K562 (cell line): ENCODE measurements at regions not wholly inside any gene's neighbourhood (a gene's known extent, or its start where the extent isn't known, plus 50 kb on each side); places are given as distances from the start of the nearest gene placed in this dataset.
A peak's percentile ranks its signal among the peaks of the same experiment; 100 is the strongest.

Experiments
- ATF1 ChIP-seq, 2 experiments: fragments of 450-650 bp in 1 of 2; IDR thresholded peaks; 2 replicates each; pipeline ENCODE4 v1.6.1; 2016; ENCODE audit warnings: missing compliant biosample characterization in 1 of 2, missing genetic modification characterization in 1 of 2
- ATF7 ChIP-seq: fragments of 450-650 bp; IDR thresholded peaks from 2 replicates; pipeline ENCODE4 v1.7.1; 2014; ENCODE audit warnings: mild to moderate bottlenecking, moderate library complexity
- JUND ChIP-seq, 2 experiments: IDR thresholded peaks; 2 replicates in 1 of 2; 3 replicates in 1 of 2; pipeline ENCODE4 v1.6.1; 2011; ENCODE audit warnings: borderline replicate concordance in 2 of 2, low read depth in 2 of 2, low read length in 2 of 2, improper control_type of control experiment in 1 of 2, missing biosample characterization in 1 of 2, missing genetic modification characterization in 1 of 2, missing genetic modification reagents in 1 of 2
- PHF8 ChIP-seq: fragments of 200-600 bp; sonication (generic); IDR thresholded peaks from 2 replicates; pipeline ENCODE4 v1.6.1; 2012; ENCODE audit warnings: mixed run types, mild to moderate bottlenecking, inconsistent platforms, low read length, moderate library complexity, borderline replicate concordance
- RBBP5 ChIP-seq: fragments of 200-600 bp; sonication (generic); IDR thresholded peaks from 2 replicates; pipeline ENCODE4 v1.6.1; 2012; ENCODE audit warnings: borderline replicate concordance, mild to moderate bottlenecking, low read length, control low read depth, inconsistent platforms; ENCODE audit not compliant: insufficient read depth, poor library complexity, severe bottlenecking
- STAG1 ChIP-seq: sonication (generic); formaldehyde crosslinking; IDR thresholded peaks from 2 replicates; pipeline ENCODE4 v1.5.0; 2020; ENCODE audit warnings: missing genetic modification reagents, borderline replicate concordance
- ZNF121 ChIP-seq: sonication (generic); formaldehyde crosslinking; conservative IDR thresholded peaks from 2 replicates; pipeline ENCODE4 v1.8.0; 2022; ENCODE audit warnings: missing genetic modification reagents
- ZNF263 ChIP-seq: sonication (generic); formaldehyde crosslinking; IDR thresholded peaks from 2 replicates; pipeline ENCODE4 v1.8.0; 2022; ENCODE audit warnings: mild to moderate bottlenecking, missing genetic modification reagents, borderline replicate concordance
- ZNF3 ChIP-seq: fragments of 250-450 bp; sonication (Bioruptor Pico); IDR thresholded peaks from 2 replicates; pipeline ENCODE4 v1.5.0; 2021; ENCODE audit warnings: mild to moderate bottlenecking, moderate library complexity
- TF ChIP-seq, protein P1 (sequence below), 2 experiments: fragments of 450-650 bp; formaldehyde crosslinking in 1 of 2; IDR thresholded peaks; 2 replicates each; pipeline versions ENCODE4 v1.4.0 to v1.6.1; 2014 to 2020; ENCODE audit warnings: mild to moderate bottlenecking in 2 of 2, borderline replicate concordance in 1 of 2, low read depth in 1 of 2
- TF ChIP-seq, protein P2 (sequence below): sonication (generic); formaldehyde crosslinking; IDR thresholded peaks from 2 replicates; pipeline ENCODE4 v1.8.0; 2022; ENCODE audit warnings: missing genetic modification reagents, mild to moderate bottlenecking, moderate library complexity, borderline replicate concordance
- TF ChIP-seq, protein P3 (sequence below): sonication (generic); formaldehyde crosslinking; IDR thresholded peaks from 2 replicates; pipeline ENCODE4 v1.8.0; 2023; ENCODE audit warnings: mild to moderate bottlenecking, missing genetic modification reagents

DNA sequence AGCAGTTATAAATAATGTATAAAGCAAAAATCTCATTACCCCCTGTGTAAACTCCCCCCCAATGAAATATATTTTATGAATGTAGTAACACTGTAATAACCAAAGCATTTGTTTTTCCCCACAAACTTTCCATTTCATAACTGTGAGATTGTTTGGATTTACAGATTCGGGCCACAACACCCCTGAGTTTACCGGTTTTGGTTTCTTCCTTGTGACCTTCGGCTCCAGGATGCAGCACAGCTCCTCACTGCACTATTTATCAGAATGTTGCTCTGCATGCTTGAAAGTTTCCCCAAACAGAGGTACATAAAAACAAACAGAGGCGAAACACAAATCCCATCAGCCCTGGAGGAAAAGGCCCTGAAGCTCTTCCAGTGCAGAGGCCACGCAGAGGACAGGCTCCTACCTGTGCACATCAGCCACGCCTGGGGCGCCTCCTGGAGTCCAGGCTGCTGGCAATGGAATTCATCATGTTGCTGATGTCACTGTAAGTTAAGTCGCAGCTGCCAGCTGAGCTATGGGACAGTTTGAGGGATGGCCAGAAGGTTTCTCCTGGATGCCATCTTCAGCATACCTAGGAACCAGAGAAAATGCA, 122.0 kb downstream of the LMO4 start (continued):
- no peak for TF ChIP-seq RBBP5
- no peak for TF ChIP-seq ATF7
- TF ChIP-seq, protein P1, sequence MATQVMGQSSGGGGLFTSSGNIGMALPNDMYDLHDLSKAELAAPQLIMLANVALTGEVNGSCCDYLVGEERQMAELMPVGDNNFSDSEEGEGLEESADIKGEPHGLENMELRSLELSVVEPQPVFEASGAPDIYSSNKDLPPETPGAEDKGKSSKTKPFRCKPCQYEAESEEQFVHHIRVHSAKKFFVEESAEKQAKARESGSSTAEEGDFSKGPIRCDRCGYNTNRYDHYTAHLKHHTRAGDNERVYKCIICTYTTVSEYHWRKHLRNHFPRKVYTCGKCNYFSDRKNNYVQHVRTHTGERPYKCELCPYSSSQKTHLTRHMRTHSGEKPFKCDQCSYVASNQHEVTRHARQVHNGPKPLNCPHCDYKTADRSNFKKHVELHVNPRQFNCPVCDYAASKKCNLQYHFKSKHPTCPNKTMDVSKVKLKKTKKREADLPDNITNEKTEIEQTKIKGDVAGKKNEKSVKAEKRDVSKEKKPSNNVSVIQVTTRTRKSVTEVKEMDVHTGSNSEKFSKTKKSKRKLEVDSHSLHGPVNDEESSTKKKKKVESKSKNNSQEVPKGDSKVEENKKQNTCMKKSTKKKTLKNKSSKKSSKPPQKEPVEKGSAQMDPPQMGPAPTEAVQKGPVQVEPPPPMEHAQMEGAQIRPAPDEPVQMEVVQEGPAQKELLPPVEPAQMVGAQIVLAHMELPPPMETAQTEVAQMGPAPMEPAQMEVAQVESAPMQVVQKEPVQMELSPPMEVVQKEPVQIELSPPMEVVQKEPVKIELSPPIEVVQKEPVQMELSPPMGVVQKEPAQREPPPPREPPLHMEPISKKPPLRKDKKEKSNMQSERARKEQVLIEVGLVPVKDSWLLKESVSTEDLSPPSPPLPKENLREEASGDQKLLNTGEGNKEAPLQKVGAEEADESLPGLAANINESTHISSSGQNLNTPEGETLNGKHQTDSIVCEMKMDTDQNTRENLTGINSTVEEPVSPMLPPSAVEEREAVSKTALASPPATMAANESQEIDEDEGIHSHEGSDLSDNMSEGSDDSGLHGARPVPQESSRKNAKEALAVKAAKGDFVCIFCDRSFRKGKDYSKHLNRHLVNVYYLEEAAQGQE (IDR thresholded peaks at IDR 0.05; ENCODE audit: borderline replicate concordance): peak; percentile 85; the same call in 1 of the 2 replicates
- TF ChIP-seq, protein P1 (CRISPR knock-in tag; IDR thresholded peaks at IDR 0.05; ENCODE audit: low read depth): no peak
- TF ChIP-seq ZNF121 (CRISPR knock-in tag): no peak
- no peak for TF ChIP-seq PHF8
- TF ChIP-seq JUND (IDR thresholded peaks at IDR 0.05; ENCODE audit: borderline replicate concordance, low read depth, low read length): peak; percentile 35
- no peak; the same call in 2 of the 3 replicates for TF ChIP-seq JUND (tag; IDR thresholded peaks at IDR 0.05; ENCODE audit: borderline replicate concordance, low read depth, low read length)
- no peak for TF ChIP-seq ZNF3 (CRISPR knock-in tag)
- peak; percentile 42; the same call in 1 of the 2 replicates for TF ChIP-seq STAG1 (CRISPR knock-in tag)
- peak; percentile 18; the same call in 1 of the 2 replicates for TF ChIP-seq ZNF263
- TF ChIP-seq ATF1 (CRISPR knock-in tag; IDR thresholded peaks at IDR 0.05): no peak
- 0 out of 2 replicates have a peak, but pooled peaks have one; percentile 33 for TF ChIP-seq ATF1 (tag; IDR thresholded peaks at IDR 0.05)
- TF ChIP-seq, protein P2, sequence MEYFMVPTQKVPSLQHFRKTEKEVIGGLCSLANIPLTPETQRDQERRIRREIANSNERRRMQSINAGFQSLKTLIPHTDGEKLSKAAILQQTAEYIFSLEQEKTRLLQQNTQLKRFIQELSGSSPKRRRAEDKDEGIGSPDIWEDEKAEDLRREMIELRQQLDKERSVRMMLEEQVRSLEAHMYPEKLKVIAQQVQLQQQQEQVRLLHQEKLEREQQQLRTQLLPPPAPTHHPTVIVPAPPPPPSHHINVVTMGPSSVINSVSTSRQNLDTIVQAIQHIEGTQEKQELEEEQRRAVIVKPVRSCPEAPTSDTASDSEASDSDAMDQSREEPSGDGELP: peak; percentile 41; the same call in 1 of the 2 replicates
- TF ChIP-seq, protein P3, sequence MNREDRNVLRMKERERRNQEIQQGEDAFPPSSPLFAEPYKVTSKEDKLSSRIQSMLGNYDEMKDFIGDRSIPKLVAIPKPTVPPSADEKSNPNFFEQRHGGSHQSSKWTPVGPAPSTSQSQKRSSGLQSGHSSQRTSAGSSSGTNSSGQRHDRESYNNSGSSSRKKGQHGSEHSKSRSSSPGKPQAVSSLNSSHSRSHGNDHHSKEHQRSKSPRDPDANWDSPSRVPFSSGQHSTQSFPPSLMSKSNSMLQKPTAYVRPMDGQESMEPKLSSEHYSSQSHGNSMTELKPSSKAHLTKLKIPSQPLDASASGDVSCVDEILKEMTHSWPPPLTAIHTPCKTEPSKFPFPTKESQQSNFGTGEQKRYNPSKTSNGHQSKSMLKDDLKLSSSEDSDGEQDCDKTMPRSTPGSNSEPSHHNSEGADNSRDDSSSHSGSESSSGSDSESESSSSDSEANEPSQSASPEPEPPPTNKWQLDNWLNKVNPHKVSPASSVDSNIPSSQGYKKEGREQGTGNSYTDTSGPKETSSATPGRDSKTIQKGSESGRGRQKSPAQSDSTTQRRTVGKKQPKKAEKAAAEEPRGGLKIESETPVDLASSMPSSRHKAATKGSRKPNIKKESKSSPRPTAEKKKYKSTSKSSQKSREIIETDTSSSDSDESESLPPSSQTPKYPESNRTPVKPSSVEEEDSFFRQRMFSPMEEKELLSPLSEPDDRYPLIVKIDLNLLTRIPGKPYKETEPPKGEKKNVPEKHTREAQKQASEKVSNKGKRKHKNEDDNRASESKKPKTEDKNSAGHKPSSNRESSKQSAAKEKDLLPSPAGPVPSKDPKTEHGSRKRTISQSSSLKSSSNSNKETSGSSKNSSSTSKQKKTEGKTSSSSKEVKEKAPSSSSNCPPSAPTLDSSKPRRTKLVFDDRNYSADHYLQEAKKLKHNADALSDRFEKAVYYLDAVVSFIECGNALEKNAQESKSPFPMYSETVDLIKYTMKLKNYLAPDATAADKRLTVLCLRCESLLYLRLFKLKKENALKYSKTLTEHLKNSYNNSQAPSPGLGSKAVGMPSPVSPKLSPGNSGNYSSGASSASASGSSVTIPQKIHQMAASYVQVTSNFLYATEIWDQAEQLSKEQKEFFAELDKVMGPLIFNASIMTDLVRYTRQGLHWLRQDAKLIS: no peak
